ENCODE measurements at regions not wholly inside any gene's neighbourhood (a gene's known extent, or its start where the extent isn't known, plus 50 kb on each side); places are given as distances from the start of the nearest gene placed in this dataset.
"Not testable (repeated sequence)": the region's sequence is repeated elsewhere in the genome, so short reads cannot be mapped to it uniquely, and the experiment has no call there.

DNA sequence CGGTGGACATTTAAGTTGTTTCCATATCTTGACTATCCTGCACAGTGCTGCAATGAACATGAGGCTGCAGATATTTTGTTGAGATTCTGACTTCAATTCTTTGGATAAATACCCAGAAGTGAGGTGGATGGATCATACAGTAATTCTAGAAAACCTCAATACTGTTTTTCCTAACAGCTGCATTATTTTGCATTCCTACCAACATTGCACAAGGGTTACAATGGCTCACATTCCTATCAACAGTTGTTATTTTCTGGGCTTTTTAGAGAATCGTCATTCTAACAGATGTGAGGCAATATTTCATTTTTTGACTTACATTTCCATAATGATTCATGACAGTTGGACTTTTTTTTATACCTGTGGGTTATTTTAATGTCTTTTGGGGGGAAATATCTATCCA lies 716.9 kb upstream of the ANO3 start:
- Histone ChIP-seq H3K27ac (no peak overlapping the region), H3K4me1 (no peaks in the 10 kb centered on the region), H3K27me3 (no peaks in the 10 kb centered on the region), H3K9me3 (no peaks in the 10 kb centered on the region), H3K36me3 (no peaks in the 10 kb centered on the region), H3K4me3 (no peak overlapping the region)
- DNase-seq (ENCODE audit: extremely low spot score in 2 of 2): no peak
- no peak for TF ChIP-seq POLR2AphosphoS5 (IDR thresholded peaks at IDR 0.05; ENCODE audit: insufficient read depth in 1 of 2, low read depth in 1 of 2)
- TF ChIP-seq CTCF (IDR thresholded peaks at IDR 0.05): no peak
- TF ChIP-seq POLR2A (IDR thresholded peaks at IDR 0.05): no peak
- intact Hi-C loops (cut with DNase I): no loop called here

- TF ChIP-seq POLR2AphosphoS5 (IDR thresholded peaks at IDR 0.05; ENCODE audit: insufficient read depth in 1 of 2, low read depth in 1 of 2): no peak
- TF ChIP-seq POLR2A (IDR thresholded peaks at IDR 0.05): no peak
- TF ChIP-seq CTCF (IDR thresholded peaks at IDR 0.05): no peak
- H3K27me3 ChIP-seq: no peaks in the 10 kb centered on the region
- H3K4me3 ChIP-seq: no peak overlapping the region
- H3K9me3 ChIP-seq: no peaks in the 10 kb centered on the region
- no peaks in the 10 kb centered on the region for H3K36me3 ChIP-seq
- no peaks in the 10 kb centered on the region for H3K4me1 ChIP-seq
- H3K27ac ChIP-seq: no peak overlapping the region
- DNase-seq (ENCODE audit: extremely low spot score in 2 of 2): no peak
- intact Hi-C loops (cut with DNase I): no loop called here
Measured at GRCh38 chr11:25615841-25616240, 716.1 kb upstream of the ANO3 start.

DNA sequence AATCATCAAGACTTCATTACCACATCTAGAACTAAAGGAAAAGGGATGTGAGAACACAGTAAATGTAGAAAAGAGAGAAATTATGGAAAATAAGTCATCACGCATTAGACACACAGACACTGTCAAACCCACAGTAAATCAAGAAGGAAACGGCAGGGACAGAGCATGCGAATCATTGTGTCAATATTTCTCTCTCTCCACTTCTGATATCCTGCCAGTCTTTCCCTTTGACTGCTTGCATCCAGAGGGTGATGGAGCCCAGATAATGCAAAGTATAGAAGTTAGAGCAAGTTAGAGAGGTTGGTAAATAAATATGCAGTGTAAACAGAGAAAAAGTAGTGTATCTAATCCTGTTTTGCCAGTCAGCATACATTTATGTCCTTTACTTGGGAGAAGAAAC lies 706.8 kb upstream of the ANO3 start:
- Histone ChIP-seq H3K27ac (no peak overlapping the region), H3K4me3 (no peak overlapping the region), H3K27me3 (no peaks in the 10 kb centered on the region), H3K36me3 (no peaks in the 10 kb centered on the region), H3K9me3 (no peaks in the 10 kb centered on the region), H3K4me1 (no peaks in the 10 kb centered on the region)
- intact Hi-C loops (cut with DNase I): no loop called here
- TF ChIP-seq POLR2AphosphoS5 (IDR thresholded peaks at IDR 0.05; ENCODE audit: insufficient read depth in 1 of 2, low read depth in 1 of 2) (no peak), POLR2A (IDR thresholded peaks at IDR 0.05) (no peak), CTCF (IDR thresholded peaks at IDR 0.05) (no peak)
- DNase-seq (ENCODE audit: extremely low spot score in 2 of 2): no peak

DNA sequence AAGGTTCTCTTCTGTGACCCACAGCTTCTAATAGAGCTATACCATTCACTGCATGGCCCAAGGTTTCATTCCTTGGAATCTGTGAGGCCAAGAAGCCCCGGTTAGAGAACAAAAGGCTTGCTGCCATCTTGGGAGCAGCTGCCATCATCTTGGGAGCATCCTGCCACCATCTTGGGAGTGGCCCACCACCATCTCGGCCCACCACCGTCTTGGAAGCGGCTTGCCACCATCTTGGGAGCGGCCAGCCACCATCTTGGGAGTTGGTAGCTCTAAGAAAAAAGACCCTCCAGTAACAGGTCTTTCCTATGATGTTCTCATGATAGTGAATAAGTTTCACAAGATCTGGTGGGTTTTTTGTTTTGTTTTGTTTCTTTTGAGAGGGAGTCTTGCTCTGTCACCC lies 703.9 kb upstream of the ANO3 start:
- Histone ChIP-seq H3K4me1 (no peaks in the 10 kb centered on the region), H3K27me3 (no peaks in the 10 kb centered on the region), H3K4me3 (no peak overlapping the region), H3K36me3 (no peaks in the 10 kb centered on the region), H3K9me3 (no peaks in the 10 kb centered on the region), H3K27ac (no peak overlapping the region)
- no peak for TF ChIP-seq CTCF (IDR thresholded peaks at IDR 0.05)
- no peak for TF ChIP-seq POLR2A (IDR thresholded peaks at IDR 0.05)
- TF ChIP-seq POLR2AphosphoS5 (IDR thresholded peaks at IDR 0.05; ENCODE audit: insufficient read depth in 1 of 2, low read depth in 1 of 2): no peak
- no peak for DNase-seq (ENCODE audit: extremely low spot score in 2 of 2)
- intact Hi-C loops (cut with DNase I): no loop called here

- H3K4me1 ChIP-seq: no peaks in the 10 kb centered on the region
- TF ChIP-seq POLR2A (IDR thresholded peaks at IDR 0.05) (no peak), POLR2AphosphoS5 (IDR thresholded peaks at IDR 0.05; ENCODE audit: insufficient read depth in 1 of 2, low read depth in 1 of 2) (no peak), CTCF (IDR thresholded peaks at IDR 0.05) (no peak)
- H3K36me3 ChIP-seq: no peaks in the 10 kb centered on the region
- no peaks in the 10 kb centered on the region for H3K9me3 ChIP-seq
- no peak for DNase-seq (ENCODE audit: extremely low spot score in 2 of 2)
- no peaks in the 10 kb centered on the region for H3K27me3 ChIP-seq
- H3K27ac ChIP-seq: no peak overlapping the region
- intact Hi-C loops (cut with DNase I): no loop called here
- no peak overlapping the region for H3K4me3 ChIP-seq
Measured at GRCh38 chr11:25633230-25633629, 698.7 kb upstream of the ANO3 start.

DNA sequence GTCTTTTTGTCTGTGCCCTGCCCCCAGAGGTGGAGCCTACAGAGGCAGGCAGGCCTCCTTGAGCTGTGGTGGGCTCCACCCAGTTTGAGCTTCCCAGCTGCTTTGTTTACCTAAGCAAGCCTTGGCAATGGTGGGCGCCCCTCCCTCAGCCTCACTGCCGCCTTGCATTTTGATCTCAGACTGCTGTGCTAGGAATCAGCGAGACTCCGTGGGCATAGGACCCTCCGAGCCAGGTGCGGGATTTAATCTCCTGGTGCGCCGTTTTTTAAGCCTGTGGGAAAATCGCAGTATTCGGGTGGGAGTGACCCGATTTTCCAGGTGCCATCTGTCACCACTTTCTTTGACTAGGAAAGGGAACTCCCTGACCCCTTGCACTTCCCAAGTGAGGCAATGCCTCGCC lies 682.7 kb upstream of the ANO3 start:
- H3K27ac ChIP-seq; intact Hi-C loops (cut with DNase I); H3K9me3 ChIP-seq; H3K36me3 ChIP-seq; H3K4me1 ChIP-seq; DNase-seq (ENCODE audit: extremely low spot score in 2 of 2); H3K4me3 ChIP-seq; H3K27me3 ChIP-seq: not testable (repeated sequence)

Data from vagina (tissue), 2 donors.